ENCODE measurements at regions not wholly inside any gene's neighbourhood (a gene's known extent, or its start where the extent isn't known, plus 50 kb on each side); places are given as distances from the start of the nearest gene placed in this dataset.
A peak's percentile ranks its signal among the peaks of the same experiment; 100 is the strongest.

GRCh38 chr12:124411953-124412645, 117.2 kb downstream of the RFLNA start:
- no peak for DNase-seq (ENCODE audit: low spot score)

- peak; percentile 70 for DNase-seq (ENCODE audit: low spot score)
These were observed 116.5 kb downstream of the RFLNA start for GRCh38 chr12:124411281-124411878.

- DNase-seq (ENCODE audit: low spot score), result peak; percentile 60
These were observed 115.7 kb downstream of the RFLNA start for GRCh38 chr12:124410354-124411175.

GRCh38 chr12:124408822-124409517, 114.1 kb downstream of the RFLNA start:
- no peak for DNase-seq (ENCODE audit: low spot score)

- DNase-seq (ENCODE audit: low spot score), result no peak
These were observed 112.2 kb downstream of the RFLNA start for GRCh38 chr12:124407074-124407473.

- no peak for DNase-seq (ENCODE audit: low spot score)
These were observed 111.2 kb downstream of the RFLNA start for GRCh38 chr12:124406043-124406442.

- DNase-seq (ENCODE audit: low spot score), result no peak
These were observed 110.7 kb downstream of the RFLNA start for GRCh38 chr12:124405592-124405991.

- DNase-seq (ENCODE audit: low spot score), result no peak
These were observed 110.3 kb downstream of the RFLNA start for GRCh38 chr12:124405151-124405550.

GRCh38 chr12:124404162-124404784, 109.4 kb downstream of the RFLNA start:
- DNase-seq (ENCODE audit: low spot score), result no peak

- no peak for DNase-seq (ENCODE audit: low spot score)
These were observed 108.4 kb downstream of the RFLNA start for GRCh38 chr12:124403273-124403672.

- DNase-seq (ENCODE audit: low spot score), result peak; percentile 71
These were observed 107.6 kb downstream of the RFLNA start for GRCh38 chr12:124402248-124403066.

- no peak for DNase-seq (ENCODE audit: low spot score)
These were observed 106.9 kb downstream of the RFLNA start for GRCh38 chr12:124401704-124402221.

- no peak for DNase-seq (ENCODE audit: low spot score)
These were observed 105.2 kb downstream of the RFLNA start for GRCh38 chr12:124400124-124400523.

- peak; percentile 80 for DNase-seq (ENCODE audit: low spot score)
These were observed 104.7 kb downstream of the RFLNA start for GRCh38 chr12:124399622-124400021.

GRCh38 chr12:124398578-124399227, 103.8 kb downstream of the RFLNA start:
- DNase-seq (ENCODE audit: low spot score), result no peak

- DNase-seq (ENCODE audit: low spot score), result no peak
These were observed 103.1 kb downstream of the RFLNA start for GRCh38 chr12:124397807-124398577.

GRCh38 chr12:124397399-124397679, 102.4 kb downstream of the RFLNA start:
- DNase-seq (ENCODE audit: low spot score), result no peak

GRCh38 chr12:124396544-124397398, 101.9 kb downstream of the RFLNA start:
- no peak for DNase-seq (ENCODE audit: low spot score)

- DNase-seq (ENCODE audit: low spot score), result no peak
These were observed 101.1 kb downstream of the RFLNA start for GRCh38 chr12:124395986-124396385.

Data from ecto neural progenitor cell (in vitro differentiated cells).